ENCODE measurements at regions not wholly inside any gene's neighbourhood (a gene's known extent, or its start where the extent isn't known, plus 50 kb on each side); places are given as distances from the start of the nearest gene placed in this dataset.

GRCh38 chr3:70571696-70572095, 259.3 kb upstream of the MDFIC2 start:
- Histone ChIP-seq H3K4me3 (IDR thresholded peaks at IDR 0.05; ENCODE audit: insufficient read depth, low read depth, low read length) (no peak overlapping the region), H3K27me3 (ENCODE audit: insufficient read depth, low read depth) (no peaks in the 10 kb centered on the region), H3K4me1 (ENCODE audit: low read depth, poor library complexity, severe bottlenecking) (no peaks in the 10 kb centered on the region), H3K9ac (no peak overlapping the region), H4K20me1 (ENCODE audit: insufficient read depth) (no peaks in the 10 kb centered on the region), H2AFZ (ENCODE audit: low read depth) (no peak overlapping the region), H3K4me2 (no peak overlapping the region), H3K36me3 (ENCODE audit: insufficient read depth) (no peaks in the 10 kb centered on the region), H3K27ac (no peak overlapping the region), H3K79me2 (ENCODE audit: insufficient read depth, low read depth) (no peaks in the 10 kb centered on the region)
- TF ChIP-seq, protein P1, sequence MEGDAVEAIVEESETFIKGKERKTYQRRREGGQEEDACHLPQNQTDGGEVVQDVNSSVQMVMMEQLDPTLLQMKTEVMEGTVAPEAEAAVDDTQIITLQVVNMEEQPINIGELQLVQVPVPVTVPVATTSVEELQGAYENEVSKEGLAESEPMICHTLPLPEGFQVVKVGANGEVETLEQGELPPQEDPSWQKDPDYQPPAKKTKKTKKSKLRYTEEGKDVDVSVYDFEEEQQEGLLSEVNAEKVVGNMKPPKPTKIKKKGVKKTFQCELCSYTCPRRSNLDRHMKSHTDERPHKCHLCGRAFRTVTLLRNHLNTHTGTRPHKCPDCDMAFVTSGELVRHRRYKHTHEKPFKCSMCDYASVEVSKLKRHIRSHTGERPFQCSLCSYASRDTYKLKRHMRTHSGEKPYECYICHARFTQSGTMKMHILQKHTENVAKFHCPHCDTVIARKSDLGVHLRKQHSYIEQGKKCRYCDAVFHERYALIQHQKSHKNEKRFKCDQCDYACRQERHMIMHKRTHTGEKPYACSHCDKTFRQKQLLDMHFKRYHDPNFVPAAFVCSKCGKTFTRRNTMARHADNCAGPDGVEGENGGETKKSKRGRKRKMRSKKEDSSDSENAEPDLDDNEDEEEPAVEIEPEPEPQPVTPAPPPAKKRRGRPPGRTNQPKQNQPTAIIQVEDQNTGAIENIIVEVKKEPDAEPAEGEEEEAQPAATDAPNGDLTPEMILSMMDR (conservative IDR thresholded peaks at IDR 0.05; ENCODE audit: low read depth, low read length) = no peak

DNA sequence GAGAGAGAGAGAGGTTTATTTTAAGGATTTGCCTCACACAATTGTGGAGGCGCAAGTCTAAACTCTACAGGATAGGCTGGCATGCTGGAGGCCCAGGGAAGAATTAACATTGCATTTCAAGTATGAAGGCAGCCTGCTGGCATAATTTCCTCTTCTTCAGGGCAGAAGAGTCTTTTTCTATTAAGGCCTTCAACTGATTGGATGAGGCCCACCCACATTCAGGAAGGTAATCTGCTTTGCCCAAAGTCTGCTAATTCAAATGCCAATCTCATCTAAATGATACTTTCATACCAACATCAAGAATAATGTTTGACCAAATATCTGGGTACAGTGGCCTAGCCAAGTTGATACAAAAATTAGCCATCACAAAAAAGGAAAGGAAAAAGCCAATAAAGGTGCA, 258.1 kb upstream of the MDFIC2 start:
- H3K27ac ChIP-seq = no peak overlapping the region
- no peak overlapping the region for H3K4me3 ChIP-seq (IDR thresholded peaks at IDR 0.05; ENCODE audit: insufficient read depth, low read depth, low read length)
- H3K4me1 ChIP-seq (ENCODE audit: low read depth, poor library complexity, severe bottlenecking) = no peaks in the 10 kb centered on the region
- no peak overlapping the region for H2AFZ ChIP-seq (ENCODE audit: low read depth)
- H3K9ac ChIP-seq = no peak overlapping the region
- H3K36me3 ChIP-seq (ENCODE audit: insufficient read depth) = no peaks in the 10 kb centered on the region
- no peaks in the 10 kb centered on the region for H4K20me1 ChIP-seq (ENCODE audit: insufficient read depth)
- H3K4me2 ChIP-seq = no peak overlapping the region
- TF ChIP-seq, protein P1 (conservative IDR thresholded peaks at IDR 0.05; ENCODE audit: low read depth, low read length) = no peak
- no peaks in the 10 kb centered on the region for H3K27me3 ChIP-seq (ENCODE audit: insufficient read depth, low read depth)
- no peaks in the 10 kb centered on the region for H3K79me2 ChIP-seq (ENCODE audit: insufficient read depth, low read depth)

GRCh38 chr3:70568626-70569025, 256.2 kb upstream of the MDFIC2 start:
- Histone ChIP-seq H3K9ac (no peak overlapping the region), H2AFZ (ENCODE audit: low read depth) (no peak overlapping the region), H3K4me2 (no peak overlapping the region), H3K36me3 (ENCODE audit: insufficient read depth) (no peaks in the 10 kb centered on the region), H3K27me3 (ENCODE audit: insufficient read depth, low read depth) (no peaks in the 10 kb centered on the region), H3K79me2 (ENCODE audit: insufficient read depth, low read depth) (no peaks in the 10 kb centered on the region), H3K27ac (no peak overlapping the region), H3K4me3 (IDR thresholded peaks at IDR 0.05; ENCODE audit: insufficient read depth, low read depth, low read length) (no peak overlapping the region), H4K20me1 (ENCODE audit: insufficient read depth) (no peaks in the 10 kb centered on the region), H3K4me1 (ENCODE audit: low read depth, poor library complexity, severe bottlenecking) (no peaks in the 10 kb centered on the region)
- TF ChIP-seq, protein P1 (conservative IDR thresholded peaks at IDR 0.05; ENCODE audit: low read depth, low read length) = no peak

GRCh38 chr3:70565861-70566260, 253.4 kb upstream of the MDFIC2 start:
- no peaks in the 10 kb centered on the region for H3K79me2 ChIP-seq (ENCODE audit: insufficient read depth, low read depth)
- H3K27me3 ChIP-seq (ENCODE audit: insufficient read depth, low read depth) = no peaks in the 10 kb centered on the region
- H3K27ac ChIP-seq = no peak overlapping the region
- no peak overlapping the region for H3K4me3 ChIP-seq (IDR thresholded peaks at IDR 0.05; ENCODE audit: insufficient read depth, low read depth, low read length)
- no peak overlapping the region for H3K9ac ChIP-seq
- no peak overlapping the region for H2AFZ ChIP-seq (ENCODE audit: low read depth)
- no peaks in the 10 kb centered on the region for H3K36me3 ChIP-seq (ENCODE audit: insufficient read depth)
- H3K4me2 ChIP-seq = no peak overlapping the region
- H3K4me1 ChIP-seq (ENCODE audit: low read depth, poor library complexity, severe bottlenecking) = no peaks in the 10 kb centered on the region
- TF ChIP-seq, protein P1 (conservative IDR thresholded peaks at IDR 0.05; ENCODE audit: low read depth, low read length) = no peak
- no peaks in the 10 kb centered on the region for H4K20me1 ChIP-seq (ENCODE audit: insufficient read depth)
